ENCODE measurements at regions not wholly inside any gene's neighbourhood (a gene's known extent, or its start where the extent isn't known, plus 50 kb on each side); places are given as distances from the start of the nearest gene placed in this dataset.
A peak's percentile ranks its signal among the peaks of the same experiment; 100 is the strongest.
"Not testable (repeated sequence)": the region's sequence is repeated elsewhere in the genome, so short reads cannot be mapped to it uniquely, and the experiment has no call there.

DNA sequence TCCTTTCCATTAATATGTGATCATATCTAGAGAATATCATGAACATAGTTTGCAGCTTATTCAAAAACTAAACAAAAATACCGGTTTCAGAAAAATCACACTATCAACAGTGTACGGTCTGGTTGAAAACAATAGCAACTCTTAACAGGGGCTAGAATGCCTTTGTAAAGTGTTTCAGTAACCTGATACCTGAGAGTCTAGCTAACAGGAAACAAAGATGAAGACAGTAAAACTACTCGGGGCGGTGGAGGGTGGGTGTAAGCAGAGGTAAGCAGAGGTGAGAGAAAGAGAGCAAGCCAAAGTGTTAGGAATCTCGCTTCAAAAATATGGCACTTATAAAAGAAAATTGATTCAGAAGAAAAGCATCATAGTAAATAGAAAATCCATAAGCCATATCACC is 109.0 kb upstream of the RGPD4 start:
- TF ChIP-seq, protein P1, sequence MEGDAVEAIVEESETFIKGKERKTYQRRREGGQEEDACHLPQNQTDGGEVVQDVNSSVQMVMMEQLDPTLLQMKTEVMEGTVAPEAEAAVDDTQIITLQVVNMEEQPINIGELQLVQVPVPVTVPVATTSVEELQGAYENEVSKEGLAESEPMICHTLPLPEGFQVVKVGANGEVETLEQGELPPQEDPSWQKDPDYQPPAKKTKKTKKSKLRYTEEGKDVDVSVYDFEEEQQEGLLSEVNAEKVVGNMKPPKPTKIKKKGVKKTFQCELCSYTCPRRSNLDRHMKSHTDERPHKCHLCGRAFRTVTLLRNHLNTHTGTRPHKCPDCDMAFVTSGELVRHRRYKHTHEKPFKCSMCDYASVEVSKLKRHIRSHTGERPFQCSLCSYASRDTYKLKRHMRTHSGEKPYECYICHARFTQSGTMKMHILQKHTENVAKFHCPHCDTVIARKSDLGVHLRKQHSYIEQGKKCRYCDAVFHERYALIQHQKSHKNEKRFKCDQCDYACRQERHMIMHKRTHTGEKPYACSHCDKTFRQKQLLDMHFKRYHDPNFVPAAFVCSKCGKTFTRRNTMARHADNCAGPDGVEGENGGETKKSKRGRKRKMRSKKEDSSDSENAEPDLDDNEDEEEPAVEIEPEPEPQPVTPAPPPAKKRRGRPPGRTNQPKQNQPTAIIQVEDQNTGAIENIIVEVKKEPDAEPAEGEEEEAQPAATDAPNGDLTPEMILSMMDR (IDR thresholded peaks at IDR 0.05) = no peak
- Mint-ChIP-seq H3K27ac (no peak overlapping the region), H3K9me3 (no peaks in the 10 kb centered on the region), H3K4me3 (no peak overlapping the region), H3K36me3 (ENCODE audit: low read depth) (no peaks in the 10 kb centered on the region), H3K4me1 (peaks cover 40% of the 10 kb centered on the region), H3K27me3 (ENCODE audit: low read depth, poor library complexity) (peaks cover 18% of the 10 kb centered on the region)
- peak; percentile 11 for DNase-seq

DNA sequence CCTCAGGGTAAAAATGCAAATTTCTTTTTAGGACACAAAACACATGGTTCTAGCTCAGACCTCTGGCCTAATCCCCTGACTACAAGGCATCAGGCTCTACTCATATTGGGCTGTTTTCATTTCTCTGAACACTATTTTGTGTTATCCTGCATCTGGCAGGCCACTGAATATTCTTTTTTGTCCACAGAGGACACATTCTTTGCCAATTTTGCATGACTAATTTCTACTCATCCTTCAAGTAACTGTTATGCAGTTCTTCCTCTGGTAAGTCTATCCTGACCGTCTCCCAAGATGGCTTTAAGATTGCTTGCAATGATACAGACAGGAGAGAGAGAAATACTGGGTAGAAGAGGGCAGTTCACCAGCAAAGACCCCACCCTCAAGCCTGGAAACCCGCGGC is 107.6 kb upstream of the RGPD4 start:
- TF ChIP-seq, protein P1 (IDR thresholded peaks at IDR 0.05) = no peak
- no peak overlapping the region for H3K4me3 Mint-ChIP-seq
- H3K4me1 Mint-ChIP-seq = peaks cover 35% of the 10 kb centered on the region
- H3K27me3 Mint-ChIP-seq (ENCODE audit: low read depth, poor library complexity) = peaks cover 18% of the 10 kb centered on the region
- no peak overlapping the region for H3K27ac Mint-ChIP-seq
- H3K36me3 Mint-ChIP-seq (ENCODE audit: low read depth) = no peaks in the 10 kb centered on the region
- no peaks in the 10 kb centered on the region for H3K9me3 Mint-ChIP-seq
- DNase-seq = no peak

DNA sequence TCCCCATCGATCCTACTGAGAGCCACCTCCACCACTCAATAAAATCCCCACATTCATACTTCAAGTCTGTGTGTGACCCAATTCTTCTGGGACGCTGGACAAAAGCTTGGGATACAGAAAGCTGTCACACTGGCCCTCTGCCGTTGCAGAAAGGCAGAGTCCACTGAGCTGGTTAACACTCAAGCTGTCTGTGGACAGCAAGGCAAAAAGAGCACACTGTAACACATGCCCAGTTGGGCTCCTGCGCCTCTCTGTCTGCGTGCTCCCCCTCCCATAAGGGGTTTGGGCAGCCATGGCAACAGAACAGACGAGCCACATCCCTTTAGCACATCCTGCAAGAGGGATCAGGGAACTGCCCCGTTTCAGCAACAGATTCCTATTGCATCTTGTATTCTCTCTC is 106.9 kb upstream of the RGPD4 start:
- Mint-ChIP-seq H3K4me1 (peaks cover 32% of the 10 kb centered on the region), H3K27ac (no peak overlapping the region), H3K27me3 (ENCODE audit: low read depth, poor library complexity) (peaks cover 18% of the 10 kb centered on the region), H3K9me3 (no peaks in the 10 kb centered on the region), H3K36me3 (ENCODE audit: low read depth) (no peaks in the 10 kb centered on the region), H3K4me3 (no peak overlapping the region)
- no peak for DNase-seq
- TF ChIP-seq, protein P1 (IDR thresholded peaks at IDR 0.05) = no peak

DNA sequence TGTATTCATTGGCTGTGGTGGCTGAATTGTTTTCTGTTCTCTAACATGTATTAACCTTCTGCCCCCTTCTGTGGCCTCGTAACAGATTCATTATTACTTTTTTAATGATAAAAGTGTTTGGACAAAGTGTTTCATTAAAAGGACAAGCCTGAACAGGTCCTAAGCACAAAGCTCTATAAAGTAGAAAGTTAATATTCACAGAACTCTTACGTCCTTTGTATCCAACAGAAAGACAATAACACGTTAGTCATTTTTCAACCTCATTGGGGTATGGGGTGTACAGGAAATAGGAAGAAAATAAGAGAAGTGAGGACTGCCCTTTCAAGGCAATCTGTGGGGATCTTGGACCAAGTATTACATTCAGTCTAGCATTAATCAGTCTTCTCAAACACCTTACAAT is 105.5 kb upstream of the RGPD4 start:
- no peak for DNase-seq
- peaks cover 15% of the 10 kb centered on the region for H3K27me3 Mint-ChIP-seq (ENCODE audit: low read depth, poor library complexity)
- TF ChIP-seq, protein P1 (IDR thresholded peaks at IDR 0.05) = no peak
- H3K27ac Mint-ChIP-seq = no peak overlapping the region
- H3K4me1 Mint-ChIP-seq = peaks cover 32% of the 10 kb centered on the region
- H3K36me3 Mint-ChIP-seq (ENCODE audit: low read depth) = no peaks in the 10 kb centered on the region
- no peaks in the 10 kb centered on the region for H3K9me3 Mint-ChIP-seq
- H3K4me3 Mint-ChIP-seq = no peak overlapping the region

DNA sequence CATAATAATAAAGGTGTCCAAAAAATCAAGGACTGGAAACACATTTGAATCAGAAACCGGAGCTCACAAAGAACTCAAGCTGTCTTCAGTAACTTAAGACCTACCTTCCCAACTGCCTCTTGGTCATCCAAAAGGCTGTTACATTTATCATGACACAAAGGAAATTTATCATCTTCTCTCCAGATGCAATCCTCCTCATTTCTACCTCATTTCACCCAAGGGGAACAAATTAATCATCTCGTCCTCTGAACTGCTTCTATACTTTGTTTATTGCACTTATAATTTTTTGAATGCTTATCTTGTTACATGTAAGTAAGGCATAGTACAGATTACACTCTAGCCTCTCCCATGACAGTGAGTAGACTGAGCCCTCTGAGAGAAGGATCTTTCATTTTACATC is 105.1 kb upstream of the RGPD4 start:
- TF ChIP-seq, protein P1 (IDR thresholded peaks at IDR 0.05) = no peak
- DNase-seq = no peak
- Mint-ChIP-seq H3K4me1 (peaks cover 32% of the 10 kb centered on the region), H3K9me3 (no peaks in the 10 kb centered on the region), H3K27ac (no peak overlapping the region), H3K4me3 (no peak overlapping the region), H3K36me3 (ENCODE audit: low read depth) (no peaks in the 10 kb centered on the region), H3K27me3 (ENCODE audit: low read depth, poor library complexity) (peaks cover 15% of the 10 kb centered on the region)

- not testable (repeated sequence) for H3K27ac Mint-ChIP-seq
These were observed 100.9 kb upstream of the RGPD4 start for GRCh38 chr2:107725824-107726223.

More at GRCh38 chr2:107725824-107726223, 100.9 kb upstream of the RGPD4 start:
- not testable (repeated sequence) for H3K4me1 Mint-ChIP-seq; DNase-seq; H3K9me3 Mint-ChIP-seq; H3K36me3 Mint-ChIP-seq (ENCODE audit: low read depth); H3K27me3 Mint-ChIP-seq (ENCODE audit: low read depth, poor library complexity); H3K4me3 Mint-ChIP-seq

Data from nephron progenitor cell (in vitro differentiated cells).